ENCODE measurements at regions not wholly inside any gene's neighbourhood (a gene's known extent, or its start where the extent isn't known, plus 50 kb on each side); places are given as distances from the start of the nearest gene placed in this dataset.
"Not testable (repeated sequence)": the region's sequence is repeated elsewhere in the genome, so short reads cannot be mapped to it uniquely, and the experiment has no call there.

GRCh38 chrX:43375136-43375535 lies 281.0 kb upstream of the MAOA start:
- DNase-seq, result no peak

DNA sequence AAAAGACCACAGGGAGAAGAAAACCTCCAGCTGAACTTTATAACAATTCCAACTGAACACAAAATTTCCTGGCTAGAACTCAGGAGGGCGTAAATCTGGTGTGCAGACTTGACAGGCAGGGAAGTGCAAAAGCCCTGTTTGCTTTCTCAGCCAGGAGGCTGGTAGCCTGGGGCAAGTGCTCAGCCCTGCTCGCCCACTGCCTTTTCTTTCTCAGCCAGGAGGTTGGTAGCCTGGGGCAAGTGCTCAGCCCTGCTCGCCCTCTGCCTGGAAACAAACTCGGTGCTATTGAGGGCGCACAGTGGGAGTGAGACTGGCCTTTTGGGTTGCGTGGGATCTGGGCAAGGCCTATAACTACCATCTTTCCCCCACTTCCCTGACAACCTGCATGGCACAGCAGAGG lies 275.4 kb upstream of the MAOA start:
- DNase-seq, result no peak

GRCh38 chrX:43386875-43387274 lies 269.2 kb upstream of the MAOA start:
- DNase-seq, result no peak

GRCh38 chrX:43405191-43405590 lies 250.9 kb upstream of the MAOA start:
- DNase-seq, result no peak

DNA sequence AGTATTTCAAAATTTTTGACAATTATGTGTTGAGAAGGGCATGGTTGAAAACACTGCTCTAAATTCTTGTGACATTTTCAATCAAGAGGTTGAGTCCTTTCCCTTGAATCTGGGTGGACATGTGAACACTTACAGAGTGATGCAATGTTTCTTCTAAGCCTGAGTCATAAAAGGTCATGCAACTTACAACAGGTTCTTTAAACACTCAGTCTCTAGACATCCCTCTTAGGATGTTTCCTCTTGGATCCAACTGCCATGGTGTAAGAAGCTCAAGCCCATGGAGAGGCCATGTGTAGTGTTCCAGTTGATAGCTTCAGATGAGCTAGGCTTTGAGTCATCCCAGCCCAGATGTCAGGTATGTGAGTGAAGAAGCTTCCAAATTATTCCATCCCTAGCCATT lies 232.2 kb upstream of the MAOA start:
- DNase-seq, result no peak

DNA sequence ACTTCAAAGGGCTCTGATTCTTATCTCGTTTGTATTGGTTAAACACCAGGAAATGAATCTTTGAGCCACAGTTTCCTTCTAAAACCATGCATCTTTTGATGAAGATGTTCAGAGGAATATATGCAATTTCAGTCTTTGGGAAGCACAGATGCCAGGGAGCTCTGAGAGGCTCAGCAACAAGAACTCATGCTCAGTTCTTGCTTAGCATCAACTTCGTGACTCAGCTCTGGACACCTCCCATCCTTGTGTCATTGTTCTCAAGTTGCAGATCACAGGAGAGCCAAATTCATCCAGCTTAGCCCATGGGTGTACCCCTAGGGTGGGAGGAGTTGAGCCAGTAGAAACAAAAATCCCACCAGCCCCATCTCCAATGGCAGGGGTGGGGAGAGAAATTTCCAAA lies 219.6 kb upstream of the MAOA start:
- no peak for DNase-seq

- DNase-seq, result no peak
These were observed 209.3 kb upstream of the MAOA start for GRCh38 chrX:43446752-43447151.

- DNase-seq, result no peak
These were observed 207.4 kb upstream of the MAOA start for GRCh38 chrX:43448688-43449087.

DNA sequence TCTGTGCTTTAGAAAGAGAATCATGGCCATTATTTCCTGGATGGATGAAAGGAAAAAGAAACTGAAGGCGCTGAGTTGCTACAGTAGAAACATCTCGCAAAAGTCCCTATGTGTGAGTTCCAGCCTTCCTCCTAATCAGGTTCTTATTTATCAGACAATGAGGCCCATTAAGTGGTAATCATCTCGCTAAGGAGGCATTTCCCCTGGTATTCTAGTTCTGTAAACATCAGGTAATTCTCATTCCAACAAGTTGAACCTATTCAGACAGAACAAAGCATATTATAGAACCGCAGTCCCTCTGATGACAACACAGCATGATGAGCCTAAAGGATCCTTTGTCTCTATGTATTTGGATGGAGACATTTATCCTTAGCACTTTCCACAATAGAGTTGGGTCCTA lies 205.7 kb upstream of the MAOA start:
- no peak for DNase-seq

GRCh38 chrX:43451976-43452686 lies 204.0 kb upstream of the MAOA start:
- DNase-seq, result not testable (repeated sequence)

- DNase-seq, result no peak
These were observed 200.0 kb upstream of the MAOA start for GRCh38 chrX:43456063-43456462.

GRCh38 chrX:43456906-43457305 lies 199.2 kb upstream of the MAOA start:
- no peak for DNase-seq

DNA sequence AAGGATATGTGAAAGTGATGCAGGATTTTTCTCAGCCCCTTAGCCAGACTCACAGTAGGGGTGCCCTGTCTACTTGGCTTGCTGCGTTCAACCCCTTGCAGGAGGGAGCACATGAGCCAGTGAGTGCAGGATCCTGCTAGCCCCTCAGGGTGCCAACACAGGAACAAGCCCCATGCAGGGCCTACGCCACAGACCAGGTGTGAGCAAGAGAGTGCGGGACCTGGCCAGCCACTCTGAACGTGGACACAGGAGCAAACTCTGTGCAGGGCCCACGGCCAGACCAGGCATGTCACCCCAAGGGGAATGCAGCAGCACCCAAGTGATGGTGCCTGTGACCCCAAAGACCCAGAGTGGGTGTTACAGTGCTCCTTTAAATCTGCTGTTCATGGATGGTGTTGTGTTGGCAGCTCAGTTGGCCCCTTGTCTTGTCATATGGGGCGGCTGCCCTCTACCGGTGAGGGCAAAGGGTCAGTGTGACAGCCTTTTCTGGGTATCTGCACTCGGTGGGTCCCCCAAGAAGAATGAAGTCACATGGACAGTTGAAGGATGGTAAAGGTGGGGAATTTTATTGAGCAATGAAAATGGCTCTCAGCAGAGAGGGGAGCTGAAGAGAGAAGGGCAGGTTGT lies 188.4 kb upstream of the MAOA start:
- no peak for DNase-seq

- DNase-seq, result no peak
These were observed 186.6 kb upstream of the MAOA start for GRCh38 chrX:43469391-43470054.

- DNase-seq, result no peak
These were observed 181.8 kb upstream of the MAOA start for GRCh38 chrX:43474321-43474720.

- no peak for DNase-seq
These were observed 177.0 kb upstream of the MAOA start for GRCh38 chrX:43479070-43479469.

GRCh38 chrX:43479850-43480249 lies 176.2 kb upstream of the MAOA start:
- no peak for DNase-seq

GRCh38 chrX:43481576-43481975 lies 174.5 kb upstream of the MAOA start:
- DNase-seq, result no peak

DNA sequence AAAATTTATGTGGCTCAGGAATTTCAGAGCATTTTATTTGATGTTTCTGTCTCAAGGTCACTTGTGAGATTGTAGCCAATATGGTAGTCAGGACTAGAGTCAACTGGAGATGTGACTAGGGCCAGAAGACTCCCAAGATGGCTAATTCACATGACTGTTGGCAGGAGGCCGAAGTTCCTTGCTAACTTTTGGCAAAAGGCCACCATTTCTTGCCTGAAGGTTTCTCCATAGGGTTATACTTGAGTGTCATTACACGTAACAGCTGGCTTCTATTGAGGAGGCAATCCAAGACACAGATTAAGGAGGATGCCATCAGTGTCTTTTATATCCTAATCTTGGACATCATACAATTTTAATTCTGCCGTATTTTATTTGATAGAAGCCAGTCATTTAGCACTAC lies 162.3 kb upstream of the MAOA start:
- DNase-seq, result no peak

GRCh38 chrX:43500246-43500645 lies 155.9 kb upstream of the MAOA start:
- DNase-seq, result peak; percentile 2

GRCh38 chrX:43500996-43501694 lies 155.0 kb upstream of the MAOA start:
- DNase-seq, result no peak

DNA sequence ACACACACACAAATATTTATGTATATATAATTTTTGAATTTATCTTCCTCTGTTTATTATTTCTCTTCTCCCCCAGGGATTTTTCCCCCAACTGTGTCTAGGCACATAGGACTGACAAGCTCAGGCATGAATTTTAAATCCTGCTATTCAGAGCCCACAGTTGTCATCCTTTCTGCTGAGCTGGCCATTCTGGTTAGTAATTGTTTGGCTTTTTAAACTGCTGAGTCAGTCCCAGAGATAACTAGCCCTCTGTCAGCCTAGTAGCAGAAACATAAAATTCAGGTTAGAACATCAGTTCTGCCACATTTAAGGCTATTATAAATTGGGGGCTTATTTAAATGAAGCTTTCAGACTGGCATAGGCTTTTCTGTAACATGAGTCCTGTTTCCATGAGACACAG lies 151.7 kb upstream of the MAOA start:
- DNase-seq, result no peak

GRCh38 chrX:43505769-43506168 lies 150.3 kb upstream of the MAOA start:
- DNase-seq, result no peak
